ENCODE measurements at regions not wholly inside any gene's neighbourhood (a gene's known extent, or its start where the extent isn't known, plus 50 kb on each side); places are given as distances from the start of the nearest gene placed in this dataset.

GRCh38 chr12:58347691-58348090 lies 406.3 kb downstream of the ATP23 start:
- TF ChIP-seq CTCF (IDR thresholded peaks at IDR 0.05; ENCODE audit: low read depth, low read length, missing control alignments): no peak
- no peak overlapping the region for H3K4me3 ChIP-seq (replicated peaks; ENCODE audit: low read depth, low read length)
- DNase-seq (ENCODE audit: extremely low read depth, low read depth): no peak

- no peak overlapping the region for H3K4me3 ChIP-seq (replicated peaks; ENCODE audit: low read depth, low read length)
- no peak for DNase-seq (ENCODE audit: extremely low read depth, low read depth)
- no peak for TF ChIP-seq CTCF (IDR thresholded peaks at IDR 0.05; ENCODE audit: low read depth, low read length, missing control alignments)
Measured at GRCh38 chr12:58349161-58349560, 407.8 kb downstream of the ATP23 start.

- DNase-seq (ENCODE audit: extremely low read depth, low read depth): no peak
- H3K4me3 ChIP-seq (replicated peaks; ENCODE audit: low read depth, low read length): no peak overlapping the region
- TF ChIP-seq CTCF (IDR thresholded peaks at IDR 0.05; ENCODE audit: low read depth, low read length, missing control alignments): no peak
Measured at GRCh38 chr12:58356794-58357193, 415.4 kb downstream of the ATP23 start.

- no peak for TF ChIP-seq CTCF (IDR thresholded peaks at IDR 0.05; ENCODE audit: low read depth, low read length, missing control alignments)
- H3K4me3 ChIP-seq (replicated peaks; ENCODE audit: low read depth, low read length): no peak overlapping the region
- DNase-seq (ENCODE audit: extremely low read depth, low read depth): no peak
Measured at GRCh38 chr12:58357511-58357910, 416.1 kb downstream of the ATP23 start.

GRCh38 chr12:58358369-58358768 lies 417.0 kb downstream of the ATP23 start:
- DNase-seq (ENCODE audit: extremely low read depth, low read depth): no peak
- no peak for TF ChIP-seq CTCF (IDR thresholded peaks at IDR 0.05; ENCODE audit: low read depth, low read length, missing control alignments)
- H3K4me3 ChIP-seq (replicated peaks; ENCODE audit: low read depth, low read length): no peak overlapping the region

- DNase-seq (ENCODE audit: extremely low read depth, low read depth): peak; percentile 77
- no peak for TF ChIP-seq CTCF (IDR thresholded peaks at IDR 0.05; ENCODE audit: low read depth, low read length, missing control alignments)
Measured at GRCh38 chr12:58359084-58359483, 417.7 kb downstream of the ATP23 start.

GRCh38 chr12:58361056-58361455 lies 419.7 kb downstream of the ATP23 start:
- no peak for TF ChIP-seq CTCF (IDR thresholded peaks at IDR 0.05; ENCODE audit: low read depth, low read length, missing control alignments)
- H3K4me3 ChIP-seq (replicated peaks; ENCODE audit: low read depth, low read length): no peak overlapping the region
- DNase-seq (ENCODE audit: extremely low read depth, low read depth): no peak

More at GRCh38 chr12:58359084-58359483, 417.7 kb downstream of the ATP23 start:
- H3K4me3 ChIP-seq (replicated peaks; ENCODE audit: low read depth, low read length): no peak overlapping the region

Data from HFF-Myc (cell line).